ENCODE measurements at regions not wholly inside any gene's neighbourhood (a gene's known extent, or its start where the extent isn't known, plus 50 kb on each side); places are given as distances from the start of the nearest gene placed in this dataset.
A peak's percentile ranks its signal among the peaks of the same experiment; 100 is the strongest.

GRCh38 chr3:8282541-8283165 is 219.0 kb upstream of the LMCD1 start:
- H3K36me3 ChIP-seq (ENCODE audit: control insufficient read depth in 4 of 4, insufficient read depth in 4 of 4, low read length in 4 of 4) = no peaks in the 10 kb centered on the region
- H3K27me3 ChIP-seq (ENCODE audit: control insufficient read depth in 3 of 3, insufficient read depth in 3 of 3, low read length in 2 of 3) = no peaks in the 10 kb centered on the region
- H3K27ac ChIP-seq (ENCODE audit: low read depth in 1 of 2, low read length in 1 of 2) = no peak overlapping the region
- TF ChIP-seq, protein P1, sequence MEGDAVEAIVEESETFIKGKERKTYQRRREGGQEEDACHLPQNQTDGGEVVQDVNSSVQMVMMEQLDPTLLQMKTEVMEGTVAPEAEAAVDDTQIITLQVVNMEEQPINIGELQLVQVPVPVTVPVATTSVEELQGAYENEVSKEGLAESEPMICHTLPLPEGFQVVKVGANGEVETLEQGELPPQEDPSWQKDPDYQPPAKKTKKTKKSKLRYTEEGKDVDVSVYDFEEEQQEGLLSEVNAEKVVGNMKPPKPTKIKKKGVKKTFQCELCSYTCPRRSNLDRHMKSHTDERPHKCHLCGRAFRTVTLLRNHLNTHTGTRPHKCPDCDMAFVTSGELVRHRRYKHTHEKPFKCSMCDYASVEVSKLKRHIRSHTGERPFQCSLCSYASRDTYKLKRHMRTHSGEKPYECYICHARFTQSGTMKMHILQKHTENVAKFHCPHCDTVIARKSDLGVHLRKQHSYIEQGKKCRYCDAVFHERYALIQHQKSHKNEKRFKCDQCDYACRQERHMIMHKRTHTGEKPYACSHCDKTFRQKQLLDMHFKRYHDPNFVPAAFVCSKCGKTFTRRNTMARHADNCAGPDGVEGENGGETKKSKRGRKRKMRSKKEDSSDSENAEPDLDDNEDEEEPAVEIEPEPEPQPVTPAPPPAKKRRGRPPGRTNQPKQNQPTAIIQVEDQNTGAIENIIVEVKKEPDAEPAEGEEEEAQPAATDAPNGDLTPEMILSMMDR (IDR thresholded peaks at IDR 0.05; ENCODE audit: control extremely low read depth, extremely low read depth) = no peak
- no peak overlapping the region for H3K4me3 ChIP-seq
- H3K4me1 ChIP-seq (ENCODE audit: control insufficient read depth in 5 of 5, insufficient read depth in 5 of 5, low read length in 5 of 5) = peaks cover 0 to 10% (median 0%) of the 10 kb centered on the region in 5 donors
- H3K9ac ChIP-seq (ENCODE audit: insufficient read depth in 1 of 2, low read length in 2 of 2) = no peak overlapping the region
- peaks cover 0 to 3% (median 0%) of the 10 kb centered on the region in 4 donors for H3K9me3 ChIP-seq (ENCODE audit: control insufficient read depth in 4 of 4, insufficient read depth in 3 of 4, low read length in 3 of 4)
- ATAC-seq (ENCODE audit: insufficient read depth, low FRiP score) = no peak
- DNase-seq = no peak

DNA sequence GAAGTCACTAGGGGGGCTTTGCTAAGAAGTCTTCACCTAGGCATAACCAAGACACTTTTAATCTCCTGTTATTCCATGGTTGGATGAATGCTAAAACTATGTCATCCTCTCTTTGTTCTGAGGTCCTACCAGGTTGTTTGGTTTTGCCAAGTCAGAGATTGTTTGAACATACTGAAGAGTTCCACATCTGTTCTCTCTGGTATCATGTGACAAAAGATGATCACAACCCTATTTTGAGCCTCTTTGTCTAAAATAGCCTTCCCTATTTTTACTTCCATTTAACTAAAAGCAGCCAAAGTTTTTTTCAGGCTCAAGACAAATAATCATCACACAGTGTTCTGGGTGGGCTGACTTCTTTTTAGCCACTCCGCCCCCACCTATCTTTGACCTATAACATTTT is 218.4 kb upstream of the LMCD1 start:
- H3K4me3 ChIP-seq = no peak overlapping the region
- peaks cover 0 to 3% (median 0%) of the 10 kb centered on the region in 4 donors for H3K9me3 ChIP-seq (ENCODE audit: control insufficient read depth in 4 of 4, insufficient read depth in 3 of 4, low read length in 3 of 4)
- TF ChIP-seq, protein P1 (IDR thresholded peaks at IDR 0.05; ENCODE audit: control extremely low read depth, extremely low read depth) = no peak
- ATAC-seq (ENCODE audit: insufficient read depth, low FRiP score) (no peak), DNase-seq (no peak)
- peaks cover 0 to 10% (median 0%) of the 10 kb centered on the region in 5 donors for H3K4me1 ChIP-seq (ENCODE audit: control insufficient read depth in 5 of 5, insufficient read depth in 5 of 5, low read length in 5 of 5)
- H3K27ac ChIP-seq (ENCODE audit: low read depth in 1 of 2, low read length in 1 of 2) = no peak overlapping the region
- no peak overlapping the region for H3K9ac ChIP-seq (ENCODE audit: insufficient read depth in 1 of 2, low read length in 2 of 2)
- no peaks in the 10 kb centered on the region for H3K36me3 ChIP-seq (ENCODE audit: control insufficient read depth in 4 of 4, insufficient read depth in 4 of 4, low read length in 4 of 4)
- no peaks in the 10 kb centered on the region for H3K27me3 ChIP-seq (ENCODE audit: control insufficient read depth in 3 of 3, insufficient read depth in 3 of 3, low read length in 2 of 3)
- WGBS, 2 donors = 88 to 92% methylated on average over 1 of the region's 1 CpG

DNA sequence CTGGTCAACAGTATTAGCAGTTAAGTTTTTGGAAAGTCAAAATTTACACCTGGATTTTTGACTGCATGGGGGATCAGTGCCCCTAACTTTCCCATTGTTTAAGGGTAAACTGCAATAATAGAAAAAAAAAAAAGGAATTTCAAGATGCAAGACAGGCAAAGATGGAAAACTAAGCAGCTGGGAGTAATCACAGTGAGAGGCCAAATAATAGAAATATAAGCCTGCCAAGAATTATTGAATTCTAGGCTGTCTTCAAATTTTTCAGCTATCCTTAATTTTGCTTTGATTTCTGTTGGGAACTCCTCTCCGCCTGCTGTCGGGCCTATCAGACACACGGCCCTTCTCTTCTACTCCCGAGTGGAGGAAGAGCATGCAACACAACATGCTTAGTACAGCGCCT is 215.5 kb upstream of the LMCD1 start:
- TF ChIP-seq, protein P1 (IDR thresholded peaks at IDR 0.05; ENCODE audit: control extremely low read depth, extremely low read depth) = no peak
- Histone ChIP-seq H3K4me3 (no peak overlapping the region), H3K27me3 (ENCODE audit: control insufficient read depth in 3 of 3, insufficient read depth in 3 of 3, low read length in 2 of 3) (no peaks in the 10 kb centered on the region), H3K4me1 (ENCODE audit: control insufficient read depth in 5 of 5, insufficient read depth in 5 of 5, low read length in 5 of 5) (peaks cover 0 to 10% (median 0%) of the 10 kb centered on the region in 5 donors), H3K36me3 (ENCODE audit: control insufficient read depth in 4 of 4, insufficient read depth in 4 of 4, low read length in 4 of 4) (no peaks in the 10 kb centered on the region), H3K27ac (ENCODE audit: low read depth in 1 of 2, low read length in 1 of 2) (no peak overlapping the region), H3K9me3 (ENCODE audit: control insufficient read depth in 4 of 4, insufficient read depth in 3 of 4, low read length in 3 of 4) (peaks cover 0 to 3% (median 0%) of the 10 kb centered on the region in 4 donors), H3K9ac (ENCODE audit: insufficient read depth in 1 of 2, low read length in 2 of 2) (no peak overlapping the region)
- no peak for ATAC-seq (ENCODE audit: insufficient read depth, low FRiP score)
- 79 to 84% methylated on average over 5 of the region's 5 CpGs for WGBS, 2 donors
- peak in 2 of 3 donors; percentile 47 to 68 for DNase-seq

DNA sequence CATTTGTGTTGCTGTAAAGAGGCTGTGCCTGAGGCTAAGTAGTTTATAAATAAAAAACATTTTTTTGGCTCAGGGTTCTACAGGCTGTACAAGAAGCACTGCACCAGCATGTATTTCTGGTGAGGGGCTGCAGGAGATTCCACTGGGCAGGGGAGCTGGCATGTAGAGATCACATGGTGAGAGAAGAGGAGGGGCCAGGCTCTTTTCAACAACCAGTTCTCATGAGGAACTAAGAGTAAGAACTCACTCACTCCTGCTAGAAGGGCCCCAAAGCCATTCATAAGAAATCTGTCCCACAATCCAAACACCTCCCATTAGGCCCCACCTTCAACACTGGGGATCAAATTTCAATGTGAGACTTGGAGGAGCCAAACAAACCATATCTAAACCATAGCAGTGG is 214.9 kb upstream of the LMCD1 start:
- Histone ChIP-seq H3K4me1 (ENCODE audit: control insufficient read depth in 5 of 5, insufficient read depth in 5 of 5, low read length in 5 of 5) (peaks cover 0 to 10% (median 0%) of the 10 kb centered on the region in 5 donors), H3K9me3 (ENCODE audit: control insufficient read depth in 4 of 4, insufficient read depth in 3 of 4, low read length in 3 of 4) (peaks cover 0 to 3% (median 0%) of the 10 kb centered on the region in 4 donors), H3K27ac (ENCODE audit: low read depth in 1 of 2, low read length in 1 of 2) (no peak overlapping the region), H3K27me3 (ENCODE audit: control insufficient read depth in 3 of 3, insufficient read depth in 3 of 3, low read length in 2 of 3) (no peaks in the 10 kb centered on the region), H3K36me3 (ENCODE audit: control insufficient read depth in 4 of 4, insufficient read depth in 4 of 4, low read length in 4 of 4) (no peaks in the 10 kb centered on the region), H3K9ac (ENCODE audit: insufficient read depth in 1 of 2, low read length in 2 of 2) (no peak overlapping the region), H3K4me3 (no peak overlapping the region)
- TF ChIP-seq, protein P1 (IDR thresholded peaks at IDR 0.05; ENCODE audit: control extremely low read depth, extremely low read depth) = no peak
- no peak for ATAC-seq (ENCODE audit: insufficient read depth, low FRiP score)
- no peak for DNase-seq

Data from lung (tissue), 11 donors.